Tibial nerve (tissue), 4 donors: ENCODE measurements at regions not wholly inside any gene's neighbourhood (a gene's known extent, or its start where the extent isn't known, plus 50 kb on each side); places are given as distances from the start of the nearest gene placed in this dataset.

Source experiments
- DNase-seq, 2 donors: peaks; one replicate each; pipeline ENCODE4 v3.0.0-alpha.2; 2019; ENCODE audit warnings: low spot score in 2 of 2
- H3K27ac ChIP-seq, 4 donors: fragments of 200-600 bp; sonication (generic) in 3 of 4; one replicate each; pipeline ENCODE4 v1.5.1; 2017 to 2019; ENCODE audit warnings: mild to moderate bottlenecking in 1 of 4
- H3K27me3 ChIP-seq, 2 donors: fragments of 200-600 bp; sonication (generic) in 1 of 2; one replicate each; pipeline versions ENCODE4 v1.5.1 to v1.6.0; 2017 to 2019
- H3K36me3 ChIP-seq, 3 donors: fragments of 200-600 bp; sonication (generic); one replicate each; pipeline ENCODE4 v1.5.1; 2018 to 2019
- H3K4me1 ChIP-seq, 4 donors: fragments of 200-600 bp; sonication (generic) in 3 of 4; one replicate each; pipeline ENCODE4 v1.5.1; 2017 to 2019
- H3K4me3 ChIP-seq, 4 donors: fragments of 200-600 bp; sonication (generic) in 3 of 4; one replicate each; pipeline ENCODE4 v1.5.1; 2017 to 2019; ENCODE audit warnings: mild to moderate bottlenecking in 1 of 4, moderate library complexity in 1 of 4
- H3K9me3 ChIP-seq, 4 donors: fragments of 200-600 bp; sonication (generic) in 3 of 4; one replicate each; pipeline ENCODE4 v1.5.1; 2017 to 2019
- CTCF ChIP-seq, 5 experiments: fragments of 200-600 bp in 3 of 5; fragments of 450-650 bp in 2 of 5; sonication (generic) in 3 of 5; IDR thresholded peaks; one replicate each; pipeline ENCODE4 v1.5.1; 2016 to 2019; ENCODE audit warnings: antibody characterized with exemption in 5 of 5, mild to moderate bottlenecking in 3 of 5, moderate library complexity in 2 of 5
- EP300 ChIP-seq, 2 donors: sonication (generic); formaldehyde crosslinking; IDR thresholded peaks; one replicate each; pipeline ENCODE4 v1.6.1; 2017; ENCODE audit warnings: antibody characterized with exemption in 2 of 2, mild to moderate bottlenecking in 1 of 2
- POLR2A ChIP-seq, 2 donors: fragments of 450-650 bp; IDR thresholded peaks; one replicate each; pipeline ENCODE4 v1.6.1; 2017; ENCODE audit warnings: antibody characterized with exemption in 2 of 2, mild to moderate bottlenecking in 2 of 2, moderate library complexity in 2 of 2
- WGBS, 2 donors: methylation state at CpG; one replicate each; pipeline ENCODE4 v1.1.5; 2018; 5-methylcytosine and 5-hydroxymethylcytosine counted together

GRCh38 chr6:10170816-10171215 is 244.1 kb downstream of the TFAP2A start:
- Histone ChIP-seq H3K27ac (no peak overlapping the region), H3K36me3 (no peaks in the 10 kb centered on the region), H3K4me3 (no peak overlapping the region), H3K4me1 (no peaks in the 10 kb centered on the region), H3K27me3 (no peaks in the 10 kb centered on the region), H3K9me3 (no peaks in the 10 kb centered on the region)
- no peak for DNase-seq
- WGBS, 2 donors = 85 to 87% methylated on average over 5 of the region's 5 CpGs
- TF ChIP-seq EP300 (IDR thresholded peaks at IDR 0.05) (no peak), CTCF (IDR thresholded peaks at IDR 0.05) (no peak), POLR2A (IDR thresholded peaks at IDR 0.05) (no peak)

- TF ChIP-seq EP300 (IDR thresholded peaks at IDR 0.05) = no peak
- TF ChIP-seq CTCF (IDR thresholded peaks at IDR 0.05) = no peak
- TF ChIP-seq POLR2A (IDR thresholded peaks at IDR 0.05) = no peak
- no peaks in the 10 kb centered on the region for H3K27me3 ChIP-seq
- H3K4me3 ChIP-seq = no peak overlapping the region
- H3K9me3 ChIP-seq = no peaks in the 10 kb centered on the region
- H3K36me3 ChIP-seq = no peaks in the 10 kb centered on the region
- WGBS, 2 donors = 92 to 93% methylated on average over 5 of the region's 5 CpGs
- DNase-seq = no peak
- no peak overlapping the region for H3K27ac ChIP-seq
- no peaks in the 10 kb centered on the region for H3K4me1 ChIP-seq
These were observed 248.8 kb downstream of the TFAP2A start for GRCh38 chr6:10166031-10166430.

GRCh38 chr6:10163203-10163962 is 251.5 kb downstream of the TFAP2A start:
- Histone ChIP-seq H3K9me3 (no peaks in the 10 kb centered on the region), H3K4me3 (no peak overlapping the region), H3K27ac (no peak overlapping the region), H3K4me1 (no peaks in the 10 kb centered on the region), H3K27me3 (no peaks in the 10 kb centered on the region), H3K36me3 (no peaks in the 10 kb centered on the region)
- no peak for DNase-seq
- 60 to 63% methylated on average over 14 of the region's 14 CpGs for WGBS, 2 donors
- TF ChIP-seq CTCF (IDR thresholded peaks at IDR 0.05) (no peak), EP300 (IDR thresholded peaks at IDR 0.05) (no peak)

- no peak overlapping the region for H3K4me3 ChIP-seq
- no peak for TF ChIP-seq CTCF (IDR thresholded peaks at IDR 0.05)
- no peak for TF ChIP-seq EP300 (IDR thresholded peaks at IDR 0.05)
- no peak for TF ChIP-seq POLR2A (IDR thresholded peaks at IDR 0.05)
- H3K4me1 ChIP-seq = no peaks in the 10 kb centered on the region
- H3K27ac ChIP-seq = no peak overlapping the region
- no peaks in the 10 kb centered on the region for H3K9me3 ChIP-seq
- H3K36me3 ChIP-seq = no peaks in the 10 kb centered on the region
- DNase-seq = no peak
- WGBS, 2 donors = 92 to 95% methylated on average over 4 of the region's 4 CpGs
- H3K27me3 ChIP-seq = no peaks in the 10 kb centered on the region
These were observed 258.0 kb downstream of the TFAP2A start for GRCh38 chr6:10156875-10157274.

- Histone ChIP-seq H3K36me3 (no peaks in the 10 kb centered on the region), H3K27ac (no peak overlapping the region), H3K27me3 (no peaks in the 10 kb centered on the region), H3K9me3 (no peaks in the 10 kb centered on the region), H3K4me3 (no peak overlapping the region), H3K4me1 (no peaks in the 10 kb centered on the region)
- no peak for DNase-seq
- TF ChIP-seq CTCF (IDR thresholded peaks at IDR 0.05) = no peak
- TF ChIP-seq EP300 (IDR thresholded peaks at IDR 0.05) = no peak
- TF ChIP-seq POLR2A (IDR thresholded peaks at IDR 0.05) = no peak
These were observed 260.6 kb downstream of the TFAP2A start for GRCh38 chr6:10154251-10154650.
